ENCODE measurements at regions not wholly inside any gene's neighbourhood (a gene's known extent, or its start where the extent isn't known, plus 50 kb on each side); places are given as distances from the start of the nearest gene placed in this dataset.

GRCh38 chr2:5442736-5443135 is 249.4 kb upstream of the SOX11 start:
- TF ChIP-seq CTCF (IDR thresholded peaks at IDR 0.05) (no peak), POLR2A (IDR thresholded peaks at IDR 0.05) (no peak)

Data from thyroid gland (tissue), 4 donors.